Epithelial cell of proximal tubule (primary cell): ENCODE measurements at regions not wholly inside any gene's neighbourhood (a gene's known extent, or its start where the extent isn't known, plus 50 kb on each side); places are given as distances from the start of the nearest gene placed in this dataset.

Experiments
- DNase-seq: peaks from one replicate; pipeline ENCODE4 v3.0.0-alpha.2; 2011; ENCODE audit warnings: low read depth
- H3K4me3 ChIP-seq: 2 replicates; pipeline ENCODE4 v1.5.1; 2011; ENCODE audit warnings: low read depth, mild to moderate bottlenecking, low read length
- TF ChIP-seq, protein P1 (sequence below): conservative IDR thresholded peaks from 2 replicates; pipeline ENCODE4 v1.5.1; 2012; ENCODE audit warnings: low read depth, mild to moderate bottlenecking, low read length

DNA sequence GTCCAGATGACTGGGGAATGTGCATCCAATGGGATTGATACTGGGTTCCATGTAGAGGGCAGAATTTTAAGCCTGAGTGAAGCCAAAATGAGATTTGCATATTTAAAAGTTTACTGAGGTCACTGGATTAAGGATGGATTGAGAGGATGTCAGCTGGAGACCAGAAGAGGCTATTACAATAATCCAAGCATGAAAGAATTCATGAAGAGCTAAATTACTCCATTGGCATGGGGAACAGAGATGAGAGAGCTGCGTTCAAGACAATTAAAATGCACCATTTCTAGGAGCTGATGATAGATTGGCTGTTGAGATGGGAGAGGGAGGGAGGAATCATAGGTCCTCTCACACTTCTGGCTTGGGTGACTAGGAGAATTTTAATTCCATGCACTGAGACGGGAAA lies 158.5 kb downstream of the JCAD start:
- TF ChIP-seq, protein P1, sequence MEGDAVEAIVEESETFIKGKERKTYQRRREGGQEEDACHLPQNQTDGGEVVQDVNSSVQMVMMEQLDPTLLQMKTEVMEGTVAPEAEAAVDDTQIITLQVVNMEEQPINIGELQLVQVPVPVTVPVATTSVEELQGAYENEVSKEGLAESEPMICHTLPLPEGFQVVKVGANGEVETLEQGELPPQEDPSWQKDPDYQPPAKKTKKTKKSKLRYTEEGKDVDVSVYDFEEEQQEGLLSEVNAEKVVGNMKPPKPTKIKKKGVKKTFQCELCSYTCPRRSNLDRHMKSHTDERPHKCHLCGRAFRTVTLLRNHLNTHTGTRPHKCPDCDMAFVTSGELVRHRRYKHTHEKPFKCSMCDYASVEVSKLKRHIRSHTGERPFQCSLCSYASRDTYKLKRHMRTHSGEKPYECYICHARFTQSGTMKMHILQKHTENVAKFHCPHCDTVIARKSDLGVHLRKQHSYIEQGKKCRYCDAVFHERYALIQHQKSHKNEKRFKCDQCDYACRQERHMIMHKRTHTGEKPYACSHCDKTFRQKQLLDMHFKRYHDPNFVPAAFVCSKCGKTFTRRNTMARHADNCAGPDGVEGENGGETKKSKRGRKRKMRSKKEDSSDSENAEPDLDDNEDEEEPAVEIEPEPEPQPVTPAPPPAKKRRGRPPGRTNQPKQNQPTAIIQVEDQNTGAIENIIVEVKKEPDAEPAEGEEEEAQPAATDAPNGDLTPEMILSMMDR = no peak
- no peak for DNase-seq
- H3K4me3 ChIP-seq = no peak overlapping the region

GRCh38 chr10:29897999-29898716 lies 161.2 kb downstream of the JCAD start:
- TF ChIP-seq, protein P1 = no peak
- H3K4me3 ChIP-seq = no peak overlapping the region
- DNase-seq = no peak

DNA sequence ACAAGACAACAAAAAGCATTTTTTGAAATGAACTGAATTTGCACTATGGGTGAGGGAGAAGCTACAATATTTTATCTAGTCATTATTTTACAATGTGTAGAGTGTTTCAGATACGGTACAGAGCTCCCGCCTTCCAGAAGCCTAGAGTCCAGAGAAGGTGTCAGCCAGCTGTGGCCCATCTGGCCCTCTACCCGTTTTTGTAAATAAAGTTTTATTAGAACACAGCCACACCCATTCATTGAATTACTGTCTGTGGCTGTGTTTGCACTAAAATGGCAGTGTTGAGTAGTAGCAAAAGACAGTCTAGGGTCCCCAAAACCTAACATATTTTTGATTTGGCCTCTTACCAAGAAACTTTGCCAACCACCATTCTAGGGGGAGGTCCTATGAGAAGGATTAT lies 162.0 kb downstream of the JCAD start:
- H3K4me3 ChIP-seq = no peak overlapping the region
- TF ChIP-seq, protein P1 = no peak
- no peak for DNase-seq

DNA sequence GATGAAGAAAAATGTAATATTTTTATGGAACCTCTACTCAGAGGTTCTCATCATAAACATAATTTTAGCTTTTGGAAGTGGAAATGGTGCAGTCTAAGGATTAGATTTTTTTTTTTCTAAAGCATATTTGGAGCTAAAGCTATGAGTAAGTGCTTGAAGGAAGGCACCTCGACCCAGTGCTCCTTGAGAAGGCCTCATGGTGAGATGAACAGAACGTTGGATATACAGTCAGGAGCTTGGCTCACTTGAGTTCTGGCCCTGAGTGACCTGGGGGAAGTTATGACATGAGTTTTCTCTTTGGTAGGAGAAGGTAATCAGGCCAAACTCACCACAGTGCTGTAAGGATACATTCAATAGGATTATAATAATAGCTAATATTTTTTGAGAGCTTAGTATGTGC lies 163.3 kb downstream of the JCAD start:
- no peak overlapping the region for H3K4me3 ChIP-seq
- no peak for DNase-seq
- TF ChIP-seq, protein P1 = no peak

GRCh38 chr10:29895456-29895855 lies 163.9 kb downstream of the JCAD start:
- TF ChIP-seq, protein P1 = no peak
- DNase-seq = no peak
- no peak overlapping the region for H3K4me3 ChIP-seq

DNA sequence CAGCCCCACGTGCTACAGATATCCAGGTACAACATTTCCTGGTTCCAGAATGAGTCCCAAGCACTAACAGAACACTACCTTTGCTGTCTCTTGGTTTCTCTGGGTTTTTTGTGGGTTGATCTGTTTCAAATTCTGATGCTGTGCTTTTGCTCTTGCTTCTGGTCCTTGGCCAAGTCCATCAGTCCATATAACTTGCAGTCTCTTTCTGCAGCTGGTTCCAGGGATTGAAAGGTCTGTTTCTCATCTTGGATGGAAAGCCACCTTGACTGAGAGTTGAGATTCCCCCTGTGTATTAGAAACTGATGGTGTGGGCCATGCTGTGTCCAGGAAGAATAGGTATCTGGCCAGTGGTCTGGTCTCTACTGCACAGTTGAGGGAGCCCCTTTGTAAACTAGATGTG lies 171.1 kb downstream of the JCAD start:
- TF ChIP-seq, protein P1 = no peak
- DNase-seq = no peak
- H3K4me3 ChIP-seq = no peak overlapping the region

GRCh38 chr10:29886299-29886698 lies 173.1 kb downstream of the JCAD start:
- no peak overlapping the region for H3K4me3 ChIP-seq
- TF ChIP-seq, protein P1 = no peak

More at GRCh38 chr10:29886299-29886698, 173.1 kb downstream of the JCAD start:
- DNase-seq = no peak
